ENCODE measurements at regions not wholly inside any gene's neighbourhood (a gene's known extent, or its start where the extent isn't known, plus 50 kb on each side); places are given as distances from the start of the nearest gene placed in this dataset.

DNA sequence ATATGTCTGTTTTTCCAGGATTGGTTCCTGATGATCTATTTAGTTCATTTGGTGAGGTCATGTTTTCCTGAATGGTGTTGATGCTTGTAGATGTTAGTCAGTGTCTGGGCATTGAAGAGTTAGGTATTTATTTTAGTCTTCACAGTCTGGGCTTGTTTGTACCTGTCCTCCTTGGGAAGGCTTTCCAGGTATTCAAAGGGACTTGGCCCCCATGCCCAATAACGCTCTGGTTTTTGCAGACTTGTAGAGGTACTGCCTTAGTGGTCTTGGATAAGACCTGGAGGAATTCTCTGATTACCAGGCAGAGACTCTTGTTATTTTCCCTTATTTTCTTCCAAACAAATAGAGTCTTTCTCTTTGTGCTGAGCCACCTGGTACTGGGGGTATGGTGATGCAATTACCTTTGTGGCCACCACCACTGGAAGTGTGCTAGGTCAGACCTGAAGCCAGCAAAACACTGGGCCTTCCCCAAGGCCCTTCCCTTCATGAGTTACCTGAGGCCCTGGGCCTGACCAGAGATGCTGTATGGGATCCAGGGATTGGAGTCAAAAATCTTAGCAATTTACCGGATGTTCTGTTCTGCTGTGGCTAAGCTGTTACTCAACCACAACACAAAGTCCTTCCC, 63.3 kb upstream of the RXFP1 start:
- TF ChIP-seq, protein P1, sequence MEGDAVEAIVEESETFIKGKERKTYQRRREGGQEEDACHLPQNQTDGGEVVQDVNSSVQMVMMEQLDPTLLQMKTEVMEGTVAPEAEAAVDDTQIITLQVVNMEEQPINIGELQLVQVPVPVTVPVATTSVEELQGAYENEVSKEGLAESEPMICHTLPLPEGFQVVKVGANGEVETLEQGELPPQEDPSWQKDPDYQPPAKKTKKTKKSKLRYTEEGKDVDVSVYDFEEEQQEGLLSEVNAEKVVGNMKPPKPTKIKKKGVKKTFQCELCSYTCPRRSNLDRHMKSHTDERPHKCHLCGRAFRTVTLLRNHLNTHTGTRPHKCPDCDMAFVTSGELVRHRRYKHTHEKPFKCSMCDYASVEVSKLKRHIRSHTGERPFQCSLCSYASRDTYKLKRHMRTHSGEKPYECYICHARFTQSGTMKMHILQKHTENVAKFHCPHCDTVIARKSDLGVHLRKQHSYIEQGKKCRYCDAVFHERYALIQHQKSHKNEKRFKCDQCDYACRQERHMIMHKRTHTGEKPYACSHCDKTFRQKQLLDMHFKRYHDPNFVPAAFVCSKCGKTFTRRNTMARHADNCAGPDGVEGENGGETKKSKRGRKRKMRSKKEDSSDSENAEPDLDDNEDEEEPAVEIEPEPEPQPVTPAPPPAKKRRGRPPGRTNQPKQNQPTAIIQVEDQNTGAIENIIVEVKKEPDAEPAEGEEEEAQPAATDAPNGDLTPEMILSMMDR (conservative IDR thresholded peaks at IDR 0.05; ENCODE audit: low read length): no peak
- TF ChIP-seq EZH2phosphoT487 (IDR thresholded peaks at IDR 0.05; ENCODE audit: borderline replicate concordance): no peak

Measured in Loucy (cell line).